Epithelial cell of prostate (primary cell): ENCODE measurements at regions not wholly inside any gene's neighbourhood (a gene's known extent, or its start where the extent isn't known, plus 50 kb on each side); places are given as distances from the start of the nearest gene placed in this dataset.

Source experiments
- DNase-seq: peaks from one replicate; pipeline ENCODE4 v3.0.0-alpha.2; 2011; ENCODE audit warnings: low read depth, low spot score
- H3K27ac ChIP-seq: fragments of 450-650 bp; 2 replicates; pipeline ENCODE4 v1.5.1; 2017; ENCODE audit warnings: mild to moderate bottlenecking

GRCh38 chr1:5751833-5752745 is 240.1 kb downstream of the NPHP4 start:
- no peak for DNase-seq
- no peak overlapping the region for H3K27ac ChIP-seq

GRCh38 chr1:5751163-5751540 is 241.1 kb downstream of the NPHP4 start:
- no peak overlapping the region for H3K27ac ChIP-seq
- no peak for DNase-seq

DNA sequence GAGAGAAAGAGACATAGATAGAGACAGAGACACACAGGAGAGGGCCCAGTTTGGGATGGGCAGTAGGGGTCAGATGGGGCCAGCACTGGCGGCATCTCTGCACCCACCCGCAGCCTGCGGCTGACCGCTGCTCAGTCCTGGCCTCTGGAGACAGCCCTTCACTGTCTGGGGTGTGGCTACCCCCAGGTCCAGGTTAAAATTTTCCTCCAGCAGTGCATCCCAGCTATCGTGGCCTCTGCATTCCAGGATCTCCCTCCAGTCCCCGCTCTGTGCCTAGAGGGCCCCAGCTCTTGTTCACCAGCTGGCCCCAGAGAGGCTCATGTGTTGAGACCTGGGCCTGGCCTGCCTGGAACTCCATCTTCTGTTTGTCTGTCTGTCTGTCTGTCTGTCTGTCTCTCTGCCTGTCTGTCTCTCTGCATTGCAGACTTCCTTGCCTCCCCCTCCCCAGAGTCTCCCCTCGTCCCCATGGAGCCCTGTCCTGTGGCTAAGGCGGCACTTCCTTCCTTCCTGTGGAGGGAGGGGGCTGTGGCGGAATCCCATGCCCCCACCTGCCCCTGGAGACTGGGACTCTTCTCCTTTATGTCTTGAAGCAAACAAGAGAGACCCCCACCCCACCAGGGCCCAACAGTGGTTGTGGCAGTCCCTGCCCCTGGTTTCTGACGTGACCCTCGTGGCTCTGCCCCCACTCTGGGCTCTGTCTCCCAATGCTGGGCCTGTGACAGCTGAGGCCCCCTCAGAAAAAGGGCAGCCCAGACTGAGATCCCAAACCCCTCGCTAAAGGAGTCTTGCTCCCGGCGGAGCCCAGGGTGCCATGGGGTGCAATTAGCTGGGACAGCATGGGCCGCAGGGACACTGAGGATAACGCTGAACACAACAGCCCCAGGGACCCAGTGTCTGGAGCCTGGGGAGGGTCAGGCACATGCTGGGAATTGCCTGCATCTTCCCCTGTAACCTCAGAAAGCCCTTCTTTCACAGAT is 241.8 kb downstream of the NPHP4 start:
- H3K27ac ChIP-seq, result no peak overlapping the region
- DNase-seq, result no peak

DNA sequence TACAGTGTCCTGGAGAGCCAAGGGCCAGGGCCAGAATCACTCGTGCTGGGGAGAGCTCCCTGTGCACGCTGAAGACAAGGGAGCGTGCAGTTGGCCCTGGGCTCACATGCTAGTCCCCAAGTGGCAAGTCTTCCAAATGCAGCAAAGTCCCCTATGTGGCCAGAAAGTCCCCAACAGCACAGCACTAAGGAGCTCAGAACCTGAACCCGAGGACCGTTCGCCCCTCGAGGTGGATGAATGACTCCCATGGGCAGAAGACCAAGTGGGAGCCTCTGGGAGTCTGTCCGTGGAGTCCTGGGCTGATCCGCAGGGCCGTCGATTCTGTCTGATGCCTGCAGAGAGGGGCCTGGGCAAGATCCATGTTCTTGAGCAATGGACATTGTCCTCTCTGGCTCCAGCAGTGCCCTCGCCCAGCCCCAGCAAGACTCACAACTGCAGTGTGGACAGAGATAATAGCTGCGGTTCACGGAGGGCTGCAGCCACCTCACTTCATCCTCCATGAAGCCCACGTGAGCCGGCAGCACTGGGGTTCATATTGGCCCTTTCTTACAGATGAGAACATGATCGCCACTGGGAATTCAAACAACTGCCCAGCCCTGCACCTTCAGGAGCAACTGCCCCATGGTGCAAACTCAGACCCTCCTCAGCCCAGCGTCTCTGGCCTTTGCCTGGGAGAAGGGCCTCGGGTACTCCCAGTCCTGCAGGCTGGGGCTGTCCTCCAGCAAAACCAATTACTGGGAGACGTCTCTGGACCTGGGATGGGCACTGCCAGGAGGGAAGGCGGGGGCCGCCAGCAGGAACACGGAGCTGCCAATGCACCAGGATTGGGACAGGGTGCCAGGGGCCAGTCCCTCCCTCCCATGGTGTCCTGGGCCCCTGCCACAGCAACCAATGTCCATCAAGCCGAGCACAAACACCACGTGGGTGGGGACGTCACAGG is 243.7 kb downstream of the NPHP4 start:
- no peak overlapping the region for H3K27ac ChIP-seq
- DNase-seq, result no peak

DNA sequence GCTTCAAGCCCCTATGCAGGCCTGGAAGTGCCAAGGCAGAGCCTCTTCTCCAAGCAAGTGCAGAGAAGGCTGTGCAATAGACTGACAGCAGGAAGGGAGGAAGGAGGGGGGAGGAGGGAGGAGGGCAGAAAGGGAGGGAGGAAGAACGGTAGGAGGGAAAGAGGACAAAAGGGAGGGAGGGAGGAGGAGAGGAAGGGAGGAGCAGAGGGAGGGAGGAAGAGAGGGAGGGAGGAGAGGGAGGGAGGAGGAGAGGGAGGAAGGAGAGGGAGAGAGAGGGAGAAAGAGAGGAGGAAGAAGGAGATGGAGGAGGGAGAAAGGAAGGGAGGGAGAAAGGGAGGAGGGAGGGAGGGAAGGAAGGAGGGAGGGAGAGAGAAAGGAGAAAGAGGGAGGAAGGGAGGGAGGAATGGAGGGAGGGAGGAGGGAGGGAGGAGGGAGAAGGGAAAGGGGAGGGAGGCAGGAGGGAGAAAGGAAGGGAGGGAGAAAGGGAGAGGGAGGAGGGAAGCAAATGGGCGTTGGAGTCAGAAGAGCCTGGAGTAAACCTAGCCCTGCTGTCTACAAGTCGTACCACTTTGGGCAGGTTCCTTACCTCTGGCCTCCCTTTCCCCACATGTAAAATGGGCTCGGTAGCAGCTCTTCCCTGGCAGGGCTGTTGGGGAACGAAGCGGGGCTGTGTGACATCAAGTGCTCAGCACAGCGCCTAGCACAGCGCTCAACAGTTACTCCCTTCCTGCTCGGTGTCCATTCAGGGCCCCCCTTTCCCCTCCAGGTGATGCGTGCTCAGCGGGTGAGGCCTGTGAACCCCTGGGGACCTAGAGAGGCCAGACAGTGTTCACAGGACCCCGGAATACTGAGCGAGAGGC is 244.6 kb downstream of the NPHP4 start:
- H3K27ac ChIP-seq, result no peak overlapping the region
- DNase-seq, result no peak

- no peak for DNase-seq
- H3K27ac ChIP-seq, result no peak overlapping the region
These were observed 245.4 kb downstream of the NPHP4 start for GRCh38 chr1:5746611-5747425.

DNA sequence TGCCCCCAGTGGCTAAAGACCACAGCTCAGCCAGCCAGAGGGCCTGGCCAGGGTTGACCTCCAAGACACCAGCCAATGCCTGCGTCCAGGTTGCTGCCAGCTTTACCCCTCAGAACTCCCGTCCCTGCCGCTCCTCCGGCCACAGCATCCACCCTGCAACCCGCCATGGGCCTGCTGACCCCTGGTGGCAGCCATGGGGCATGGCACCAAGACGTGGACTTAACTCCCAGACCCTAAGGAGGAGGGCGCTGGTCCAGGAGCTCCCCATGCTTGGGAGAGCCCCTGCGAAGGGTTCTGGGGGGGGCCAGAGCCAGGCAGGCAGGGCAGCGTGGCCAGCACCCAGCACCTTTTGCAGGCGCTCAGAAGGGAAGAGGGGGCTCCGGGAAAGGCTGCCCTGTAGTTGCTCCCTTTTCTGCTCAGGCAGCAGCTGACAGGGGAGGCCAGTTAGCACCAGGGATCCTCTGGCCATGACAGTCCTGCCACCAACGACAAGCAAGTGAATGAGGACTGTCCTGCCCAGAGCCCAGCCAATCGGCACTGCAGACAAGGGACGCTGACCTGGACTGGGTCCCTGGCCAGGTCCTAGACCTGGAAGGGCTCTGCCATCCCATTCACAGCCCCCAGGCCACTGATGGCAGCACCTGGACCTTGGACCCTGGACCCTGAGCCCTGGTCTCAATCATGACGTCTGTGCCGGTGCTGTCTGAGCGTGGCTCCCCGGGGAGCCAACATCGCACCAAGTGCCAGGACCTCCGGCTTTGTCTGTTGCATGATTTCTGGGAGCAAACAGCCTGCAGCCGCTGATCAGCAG is 246.2 kb downstream of the NPHP4 start:
- DNase-seq, result no peak

DNA sequence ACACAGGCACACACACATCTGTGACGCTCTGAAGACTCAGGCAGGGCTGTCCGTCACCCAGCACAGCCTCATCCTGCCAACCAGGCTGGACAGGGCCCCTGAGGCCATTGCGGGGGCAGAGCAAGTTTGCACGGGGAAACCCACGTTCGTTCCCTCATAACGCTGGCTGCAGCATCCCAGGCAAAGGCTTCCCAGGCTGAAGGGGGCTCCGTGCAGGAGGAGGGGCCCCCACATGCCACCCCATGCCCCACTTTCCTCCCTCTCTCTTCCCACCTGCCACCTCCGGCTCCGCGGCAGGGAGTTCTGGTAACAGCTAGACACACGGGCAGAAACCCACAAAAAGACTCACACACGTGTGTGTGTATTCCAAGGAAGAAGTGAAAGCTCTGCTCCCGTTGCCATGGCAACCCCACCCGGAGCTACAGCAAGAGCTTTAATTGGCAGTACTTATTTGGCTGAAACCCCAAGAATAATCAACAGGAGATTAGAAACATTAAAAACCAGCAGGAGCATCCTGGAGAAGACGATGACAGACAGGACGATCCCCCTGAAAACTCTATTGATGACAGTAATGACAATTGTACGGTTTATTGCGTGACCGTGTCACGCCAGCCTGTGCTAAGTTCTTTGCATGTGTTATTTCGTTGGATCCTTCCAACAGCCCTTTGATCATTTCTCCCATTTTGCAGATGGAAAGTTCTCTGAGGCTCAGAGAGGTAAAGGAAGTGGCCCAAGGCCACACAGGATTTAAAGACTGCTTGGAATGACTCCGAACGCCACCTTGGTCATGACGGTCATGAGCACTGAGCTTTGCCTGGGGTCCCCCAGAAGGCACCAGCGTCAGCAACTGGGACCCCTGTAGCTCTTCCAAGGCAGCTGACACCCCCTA is 247.1 kb downstream of the NPHP4 start:
- no peak overlapping the region for H3K27ac ChIP-seq
- DNase-seq, result no peak

More for the DNA sequence above, 246.2 kb downstream of the NPHP4 start:
- H3K27ac ChIP-seq, result no peak overlapping the region

- no peak for DNase-seq
- H3K27ac ChIP-seq, result no peak overlapping the region
These were observed 247.9 kb downstream of the NPHP4 start for GRCh38 chr1:5744341-5744740.

GRCh38 chr1:5743435-5744095 is 248.7 kb downstream of the NPHP4 start:
- H3K27ac ChIP-seq, result no peak overlapping the region
- DNase-seq, result no peak

GRCh38 chr1:5742801-5743200 is 249.4 kb downstream of the NPHP4 start:
- DNase-seq, result no peak
- H3K27ac ChIP-seq, result no peak overlapping the region

DNA sequence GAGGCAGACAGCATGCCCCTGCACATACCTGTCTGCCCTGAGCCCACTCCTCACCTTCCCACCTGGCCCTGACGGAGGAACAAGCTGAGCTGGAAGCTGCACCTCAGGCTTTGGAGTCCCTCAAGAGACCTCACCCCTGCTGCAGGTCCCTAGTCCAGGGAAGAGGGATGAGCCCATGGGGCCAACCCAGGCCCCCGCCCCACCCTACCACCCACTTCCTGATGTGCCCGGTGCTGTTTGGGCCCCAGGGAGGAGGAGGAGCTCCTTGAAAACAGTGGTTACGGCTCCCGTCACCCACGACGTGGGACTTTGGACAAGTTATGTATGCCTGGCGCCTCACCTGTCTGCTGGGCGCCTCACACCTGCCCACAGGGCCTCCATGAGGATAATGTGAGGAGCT is 250.2 kb downstream of the NPHP4 start:
- no peak overlapping the region for H3K27ac ChIP-seq
- DNase-seq, result no peak

GRCh38 chr1:5740865-5741860 is 251.1 kb downstream of the NPHP4 start:
- H3K27ac ChIP-seq, result no peak overlapping the region
- no peak for DNase-seq

- DNase-seq, result no peak
- no peak overlapping the region for H3K27ac ChIP-seq
These were observed 251.8 kb downstream of the NPHP4 start for GRCh38 chr1:5740450-5740849.

DNA sequence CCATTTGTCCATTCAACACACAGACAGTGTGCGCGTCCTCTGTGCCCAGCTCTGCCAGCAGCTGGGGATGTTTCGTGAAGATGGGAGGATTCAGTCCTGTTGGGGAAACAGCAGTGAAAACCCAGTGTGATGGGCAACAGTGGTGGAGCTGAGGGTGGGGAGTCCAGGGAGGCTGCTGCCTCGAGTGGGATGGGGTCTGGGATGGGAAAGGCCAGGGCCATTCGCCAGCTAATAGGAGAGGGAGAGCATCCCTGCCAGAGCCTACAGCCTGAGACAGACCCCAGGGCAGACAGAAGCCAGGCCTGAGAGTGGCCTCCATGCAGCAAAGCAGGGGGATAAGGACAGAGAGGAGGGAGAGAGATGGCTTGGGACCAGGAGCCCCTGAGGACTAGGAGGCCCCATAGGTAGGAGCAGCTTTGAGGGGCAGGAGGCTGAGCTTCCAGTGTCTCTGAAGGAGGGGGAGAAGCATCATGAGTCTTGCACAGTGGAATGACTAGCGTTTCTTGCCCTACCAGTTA is 252.6 kb downstream of the NPHP4 start:
- DNase-seq, result no peak
- no peak overlapping the region for H3K27ac ChIP-seq
